Upper lobe of left lung (tissue), 4 donors: ENCODE measurements at regions not wholly inside any gene's neighbourhood (a gene's known extent, or its start where the extent isn't known, plus 50 kb on each side); places are given as distances from the start of the nearest gene placed in this dataset.

ENCODE experiments used
- POLR2A ChIP-seq, 4 donors: fragments of 450-650 bp; IDR thresholded peaks; one replicate each; pipeline ENCODE4 v1.5.1; 2016 to 2017; ENCODE audit warnings: antibody characterized with exemption in 4 of 4, mild to moderate bottlenecking in 2 of 4
- TF ChIP-seq, protein P1 (sequence below), 6 experiments: fragments of 450-650 bp in 4 of 6; fragments of 200-600 bp in 2 of 6; sonication (generic) in 2 of 6; IDR thresholded peaks; one replicate each; pipeline ENCODE4 v1.5.1; 2016 to 2019; ENCODE audit warnings: antibody characterized with exemption in 6 of 6

DNA sequence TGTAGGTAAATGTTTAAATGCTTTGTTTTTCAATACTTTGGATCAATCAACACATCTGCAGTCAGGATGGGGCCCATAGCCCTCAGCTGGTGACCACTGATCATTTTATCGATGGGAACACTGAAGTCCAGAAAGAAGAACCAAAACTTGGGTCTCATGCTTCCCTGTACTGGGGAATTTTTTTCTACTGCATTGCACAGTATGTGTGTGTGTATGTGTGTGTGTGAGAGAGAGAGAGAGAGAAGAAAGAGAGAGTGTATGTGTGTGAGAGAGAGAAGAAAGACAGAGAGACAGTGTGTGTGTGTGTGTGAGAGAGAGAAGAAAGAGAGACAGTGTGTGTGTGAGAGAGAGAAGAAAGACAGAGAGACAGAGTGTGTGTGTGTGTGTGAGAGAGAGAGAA, 202.9 kb upstream of the MSX2 start:
- TF ChIP-seq, protein P1, sequence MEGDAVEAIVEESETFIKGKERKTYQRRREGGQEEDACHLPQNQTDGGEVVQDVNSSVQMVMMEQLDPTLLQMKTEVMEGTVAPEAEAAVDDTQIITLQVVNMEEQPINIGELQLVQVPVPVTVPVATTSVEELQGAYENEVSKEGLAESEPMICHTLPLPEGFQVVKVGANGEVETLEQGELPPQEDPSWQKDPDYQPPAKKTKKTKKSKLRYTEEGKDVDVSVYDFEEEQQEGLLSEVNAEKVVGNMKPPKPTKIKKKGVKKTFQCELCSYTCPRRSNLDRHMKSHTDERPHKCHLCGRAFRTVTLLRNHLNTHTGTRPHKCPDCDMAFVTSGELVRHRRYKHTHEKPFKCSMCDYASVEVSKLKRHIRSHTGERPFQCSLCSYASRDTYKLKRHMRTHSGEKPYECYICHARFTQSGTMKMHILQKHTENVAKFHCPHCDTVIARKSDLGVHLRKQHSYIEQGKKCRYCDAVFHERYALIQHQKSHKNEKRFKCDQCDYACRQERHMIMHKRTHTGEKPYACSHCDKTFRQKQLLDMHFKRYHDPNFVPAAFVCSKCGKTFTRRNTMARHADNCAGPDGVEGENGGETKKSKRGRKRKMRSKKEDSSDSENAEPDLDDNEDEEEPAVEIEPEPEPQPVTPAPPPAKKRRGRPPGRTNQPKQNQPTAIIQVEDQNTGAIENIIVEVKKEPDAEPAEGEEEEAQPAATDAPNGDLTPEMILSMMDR (IDR thresholded peaks at IDR 0.05): no peak
- no peak for TF ChIP-seq POLR2A (IDR thresholded peaks at IDR 0.05)
